ENCODE measurements at regions not wholly inside any gene's neighbourhood (a gene's known extent, or its start where the extent isn't known, plus 50 kb on each side); places are given as distances from the start of the nearest gene placed in this dataset.

DNA sequence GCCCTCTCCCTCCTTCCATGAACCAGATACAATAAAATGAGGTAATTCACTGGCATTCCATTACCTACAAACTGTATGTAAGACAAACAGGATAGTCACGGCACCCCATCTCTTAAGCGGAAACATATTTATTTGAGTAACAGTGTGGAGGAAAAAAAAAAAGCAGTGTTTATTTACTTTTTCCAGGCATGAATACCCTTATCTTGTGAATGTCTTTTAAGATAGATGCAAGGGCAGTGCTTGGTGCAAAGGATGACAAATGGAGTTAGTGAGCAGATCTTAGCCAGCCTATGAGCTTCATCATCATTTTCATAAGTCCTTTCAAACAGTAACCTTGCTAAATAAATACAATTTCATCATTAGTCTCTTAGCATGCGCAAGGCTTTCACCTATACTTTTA lies 1661.8 kb upstream of the SPRY2 start:
- TF ChIP-seq, protein P1, sequence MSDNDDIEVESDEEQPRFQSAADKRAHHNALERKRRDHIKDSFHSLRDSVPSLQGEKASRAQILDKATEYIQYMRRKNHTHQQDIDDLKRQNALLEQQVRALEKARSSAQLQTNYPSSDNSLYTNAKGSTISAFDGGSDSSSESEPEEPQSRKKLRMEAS (IDR thresholded peaks at IDR 0.05; ENCODE audit: low read depth, low read length) = no peak
- TF ChIP-seq, protein P2, sequence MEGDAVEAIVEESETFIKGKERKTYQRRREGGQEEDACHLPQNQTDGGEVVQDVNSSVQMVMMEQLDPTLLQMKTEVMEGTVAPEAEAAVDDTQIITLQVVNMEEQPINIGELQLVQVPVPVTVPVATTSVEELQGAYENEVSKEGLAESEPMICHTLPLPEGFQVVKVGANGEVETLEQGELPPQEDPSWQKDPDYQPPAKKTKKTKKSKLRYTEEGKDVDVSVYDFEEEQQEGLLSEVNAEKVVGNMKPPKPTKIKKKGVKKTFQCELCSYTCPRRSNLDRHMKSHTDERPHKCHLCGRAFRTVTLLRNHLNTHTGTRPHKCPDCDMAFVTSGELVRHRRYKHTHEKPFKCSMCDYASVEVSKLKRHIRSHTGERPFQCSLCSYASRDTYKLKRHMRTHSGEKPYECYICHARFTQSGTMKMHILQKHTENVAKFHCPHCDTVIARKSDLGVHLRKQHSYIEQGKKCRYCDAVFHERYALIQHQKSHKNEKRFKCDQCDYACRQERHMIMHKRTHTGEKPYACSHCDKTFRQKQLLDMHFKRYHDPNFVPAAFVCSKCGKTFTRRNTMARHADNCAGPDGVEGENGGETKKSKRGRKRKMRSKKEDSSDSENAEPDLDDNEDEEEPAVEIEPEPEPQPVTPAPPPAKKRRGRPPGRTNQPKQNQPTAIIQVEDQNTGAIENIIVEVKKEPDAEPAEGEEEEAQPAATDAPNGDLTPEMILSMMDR (IDR thresholded peaks at IDR 0.05; ENCODE audit: low read depth, low read length) = no peak
- TF ChIP-seq POLR2A (IDR thresholded peaks at IDR 0.05; ENCODE audit: extremely low read depth, insufficient read length) = no peak
- no peak for TF ChIP-seq MYC (IDR thresholded peaks at IDR 0.05; ENCODE audit: low read depth, low read length)
